HS-27A (cell line): ENCODE measurements at regions not wholly inside any gene's neighbourhood (a gene's known extent, or its start where the extent isn't known, plus 50 kb on each side); places are given as distances from the start of the nearest gene placed in this dataset.
"Not testable (repeated sequence)": the region's sequence is repeated elsewhere in the genome, so short reads cannot be mapped to it uniquely, and the experiment has no call there.

Experiments used
- DNase-seq: peaks from one replicate; pipeline ENCODE4 v3.0.0-alpha.2; 2012; ENCODE audit warnings: low read depth, missing footprints

GRCh38 chr7:8809320-8809719 is 375.9 kb downstream of the NXPH1 start:
- no peak for DNase-seq

- no peak for DNase-seq
These were observed 384.1 kb downstream of the NXPH1 start for GRCh38 chr7:8817448-8818036.

- no peak for DNase-seq
These were observed 385.0 kb downstream of the NXPH1 start for GRCh38 chr7:8818406-8818805.

- no peak for DNase-seq
These were observed 389.2 kb downstream of the NXPH1 start for GRCh38 chr7:8822595-8822994.

- no peak for DNase-seq
These were observed 390.1 kb downstream of the NXPH1 start for GRCh38 chr7:8823486-8823885.

- DNase-seq = no peak
These were observed 393.9 kb downstream of the NXPH1 start for GRCh38 chr7:8827329-8827728.

GRCh38 chr7:8829100-8829499 is 395.7 kb downstream of the NXPH1 start:
- DNase-seq = no peak

GRCh38 chr7:8831376-8831775 is 398.0 kb downstream of the NXPH1 start:
- no peak for DNase-seq

- no peak for DNase-seq
These were observed 399.9 kb downstream of the NXPH1 start for GRCh38 chr7:8833355-8833754.

- DNase-seq = no peak
These were observed 407.8 kb downstream of the NXPH1 start for GRCh38 chr7:8841171-8841570.

- no peak for DNase-seq
These were observed 438.3 kb downstream of the NXPH1 start for GRCh38 chr7:8871716-8872115.

GRCh38 chr7:8881916-8882315 is 448.5 kb downstream of the NXPH1 start:
- DNase-seq = no peak

GRCh38 chr7:8885480-8886000 is 452.1 kb downstream of the NXPH1 start:
- DNase-seq = no peak

- not testable (repeated sequence) for DNase-seq
These were observed 456.9 kb downstream of the NXPH1 start for GRCh38 chr7:8890346-8890745.

- no peak for DNase-seq
These were observed 460.4 kb downstream of the NXPH1 start for GRCh38 chr7:8893775-8894174.

GRCh38 chr7:8906396-8907075 is 473.1 kb downstream of the NXPH1 start:
- no peak for DNase-seq

- no peak for DNase-seq
These were observed 475.5 kb downstream of the NXPH1 start for GRCh38 chr7:8908889-8909288.

- DNase-seq = no peak
These were observed 480.3 kb downstream of the NXPH1 start for GRCh38 chr7:8913682-8914081.

- DNase-seq = no peak
These were observed 488.4 kb downstream of the NXPH1 start for GRCh38 chr7:8921807-8922206.

- no peak for DNase-seq
These were observed 489.3 kb downstream of the NXPH1 start for GRCh38 chr7:8922726-8923125.

- no peak for DNase-seq
These were observed 489.9 kb downstream of the NXPH1 start for GRCh38 chr7:8923164-8923806.

GRCh38 chr7:8931906-8932646 is 498.7 kb downstream of the NXPH1 start:
- no peak for DNase-seq

GRCh38 chr7:8932751-8933150 is 499.3 kb downstream of the NXPH1 start:
- no peak for DNase-seq
